Activated CD8-positive, alpha-beta memory T cell treated with anti-CD3 and anti-CD28 coated beads for 24 hours (primary cell): ENCODE measurements at regions not wholly inside any gene's neighbourhood (a gene's known extent, or its start where the extent isn't known, plus 50 kb on each side); places are given as distances from the start of the nearest gene placed in this dataset.

Source experiments
- DNase-seq: peaks from one replicate; pipeline ENCODE4 v3.0.0-alpha.2; 2020

GRCh38 chr7:15891151-15891881 lies 204.8 kb upstream of the MEOX2 start:
- DNase-seq, result no peak

- no peak for DNase-seq
These were observed 203.0 kb upstream of the MEOX2 start for GRCh38 chr7:15889507-15889906.

GRCh38 chr7:15888090-15888489 lies 201.6 kb upstream of the MEOX2 start:
- DNase-seq, result no peak

- no peak for DNase-seq
These were observed 200.1 kb upstream of the MEOX2 start for GRCh38 chr7:15886626-15887025.

GRCh38 chr7:15885678-15886077 lies 199.2 kb upstream of the MEOX2 start:
- DNase-seq, result no peak

GRCh38 chr7:15874774-15875173 lies 188.3 kb upstream of the MEOX2 start:
- no peak for DNase-seq

GRCh38 chr7:15870347-15870746 lies 183.9 kb upstream of the MEOX2 start:
- no peak for DNase-seq

DNA sequence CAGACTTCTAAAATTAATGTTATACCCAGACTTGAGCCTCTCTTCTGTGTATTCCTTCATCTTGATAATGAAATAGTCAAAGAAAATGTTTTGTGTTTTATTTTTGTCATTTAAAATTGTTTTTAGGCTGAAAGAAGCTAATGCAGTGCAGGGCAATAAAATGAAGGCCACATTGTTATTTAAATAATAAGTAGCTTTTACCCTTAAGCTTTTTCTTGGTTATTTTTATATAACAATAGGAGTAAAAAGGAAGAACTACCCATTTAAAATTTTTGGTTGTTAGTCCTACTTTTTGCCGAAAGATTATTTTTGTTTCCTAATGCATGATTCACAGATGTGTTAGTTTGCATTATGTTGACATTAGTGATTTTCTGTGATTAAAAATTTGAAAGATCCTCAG lies 181.0 kb upstream of the MEOX2 start:
- DNase-seq, result no peak

GRCh38 chr7:15866753-15867152 lies 180.3 kb upstream of the MEOX2 start:
- DNase-seq, result no peak

DNA sequence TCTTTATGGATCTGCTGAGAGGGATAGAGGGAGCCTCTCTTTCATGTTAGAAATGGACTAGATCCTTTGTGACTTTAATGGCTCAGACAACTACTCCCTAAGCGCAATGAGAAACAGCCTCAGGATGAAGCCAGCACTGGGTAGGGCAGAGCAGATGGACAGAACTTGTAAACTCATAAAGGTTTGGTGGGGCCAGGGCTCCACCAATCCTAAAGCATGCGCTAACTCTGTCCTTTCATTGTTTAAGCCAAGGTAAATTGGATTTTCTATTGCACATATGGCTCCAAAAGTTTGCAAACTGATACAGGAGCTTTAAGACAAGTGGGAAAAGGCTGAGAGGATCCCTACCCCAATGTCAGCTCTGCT lies 178.1 kb upstream of the MEOX2 start:
- DNase-seq, result no peak

GRCh38 chr7:15863951-15864625 lies 177.6 kb upstream of the MEOX2 start:
- DNase-seq, result no peak

DNA sequence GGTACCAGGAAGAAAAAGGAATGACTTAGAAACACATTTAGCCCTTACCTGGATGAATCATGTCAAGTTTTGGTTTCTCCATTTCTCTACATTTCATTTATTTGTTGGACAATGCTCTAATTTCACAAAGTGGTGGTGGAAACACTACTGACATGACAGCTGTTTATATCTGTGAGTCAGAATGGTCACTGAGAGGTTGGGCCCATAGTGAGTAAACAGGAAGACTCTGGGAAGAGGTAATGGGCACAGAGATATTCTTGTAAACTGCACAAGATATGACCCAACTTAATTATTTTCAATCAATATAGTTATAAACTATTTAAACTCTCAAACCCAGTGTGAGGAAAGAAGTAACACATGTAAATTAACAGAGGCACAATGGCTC lies 176.3 kb upstream of the MEOX2 start:
- DNase-seq, result no peak

GRCh38 chr7:15862016-15862780 lies 175.7 kb upstream of the MEOX2 start:
- DNase-seq, result no peak

DNA sequence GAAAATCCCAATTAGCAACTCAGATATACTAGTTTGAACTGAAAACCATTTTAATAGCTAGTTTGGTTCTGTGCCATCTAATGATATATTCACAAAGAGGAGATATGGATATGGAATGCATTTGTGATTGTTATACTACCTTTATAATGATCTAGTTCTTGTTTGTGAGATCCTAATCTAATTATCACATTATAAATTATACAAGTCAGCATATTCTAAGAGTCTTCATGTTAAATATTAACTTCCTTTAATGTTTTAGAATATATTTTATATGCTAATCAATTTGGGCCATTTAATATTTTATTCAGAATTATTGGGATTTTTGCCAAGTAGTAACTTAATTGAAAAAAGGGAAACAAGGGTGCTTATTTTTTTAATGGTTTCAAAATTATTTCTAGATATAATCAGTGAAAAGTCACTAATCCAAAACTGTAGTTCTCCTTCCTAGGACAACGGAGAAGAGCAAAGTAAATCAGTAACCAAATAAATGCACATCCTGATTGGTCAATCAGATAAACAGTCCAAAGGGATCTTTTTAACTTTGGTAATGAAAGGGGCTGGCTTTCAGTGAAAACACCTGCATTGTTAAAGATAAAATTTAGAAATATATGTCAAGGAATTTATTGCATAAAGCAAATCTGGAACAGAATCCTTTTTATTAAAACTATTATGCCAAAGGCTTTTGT lies 173.9 kb upstream of the MEOX2 start:
- DNase-seq, result no peak

DNA sequence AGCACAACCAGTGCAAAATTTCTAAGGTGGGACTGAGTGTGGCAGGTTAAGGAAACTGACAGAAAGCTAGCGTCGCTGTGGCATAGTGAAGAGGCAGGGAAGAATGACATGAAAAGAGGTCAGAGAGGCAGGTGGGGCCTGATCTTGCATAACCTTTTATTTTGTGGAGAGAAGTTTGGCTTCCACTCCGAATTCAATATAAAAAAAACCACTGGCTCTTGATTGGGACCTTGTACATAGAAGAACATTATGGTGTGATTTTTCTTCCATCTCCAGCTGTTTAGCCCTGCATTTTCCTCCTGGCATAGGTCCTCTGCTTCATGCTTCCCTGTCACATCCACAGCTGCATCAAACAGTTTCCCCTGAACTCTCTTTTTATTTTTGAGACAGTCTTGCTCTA lies 170.5 kb upstream of the MEOX2 start:
- DNase-seq, result no peak

DNA sequence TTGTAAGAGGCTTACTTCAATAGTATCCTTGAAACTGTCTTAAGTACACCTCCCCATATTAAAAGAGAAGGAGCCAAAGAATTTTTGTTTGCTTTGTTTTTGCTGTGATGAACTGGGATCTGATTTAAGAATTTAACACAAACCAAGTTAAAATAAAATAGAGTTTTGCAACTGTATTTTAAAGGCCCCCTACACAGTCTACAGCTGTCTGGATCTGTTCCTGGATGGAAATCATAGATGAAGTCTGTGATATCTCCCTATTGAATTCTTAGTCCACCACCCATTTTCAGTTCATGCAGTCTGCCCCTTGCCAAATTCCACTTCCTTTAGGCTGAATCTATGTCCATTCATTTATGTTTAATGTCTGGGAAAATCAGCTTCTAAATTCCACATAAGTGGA lies 169.8 kb upstream of the MEOX2 start:
- DNase-seq, result no peak

GRCh38 chr7:15855525-15856109 lies 169.1 kb upstream of the MEOX2 start:
- no peak for DNase-seq

- DNase-seq, result no peak
These were observed 168.5 kb upstream of the MEOX2 start for GRCh38 chr7:15854841-15855524.

- no peak for DNase-seq
These were observed 167.5 kb upstream of the MEOX2 start for GRCh38 chr7:15853832-15854470.

DNA sequence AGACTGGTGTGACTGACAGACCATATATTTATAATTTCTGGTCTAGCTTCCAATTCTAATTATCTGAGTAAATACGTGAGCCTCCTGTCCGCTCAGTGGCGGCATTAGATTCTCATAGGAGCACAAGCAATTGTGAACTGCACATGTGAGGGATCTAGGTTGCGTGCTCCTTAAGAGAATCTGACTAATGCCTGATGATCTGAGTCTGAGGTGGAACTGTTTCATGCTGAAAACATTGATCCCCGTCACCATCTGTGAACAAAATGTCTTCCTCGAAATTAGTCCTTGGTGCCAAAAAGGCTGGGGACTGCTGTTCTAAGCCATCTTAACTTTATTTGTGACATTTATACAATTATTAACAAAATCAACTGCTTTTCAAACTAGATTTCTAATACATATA lies 164.7 kb upstream of the MEOX2 start:
- DNase-seq, result no peak

DNA sequence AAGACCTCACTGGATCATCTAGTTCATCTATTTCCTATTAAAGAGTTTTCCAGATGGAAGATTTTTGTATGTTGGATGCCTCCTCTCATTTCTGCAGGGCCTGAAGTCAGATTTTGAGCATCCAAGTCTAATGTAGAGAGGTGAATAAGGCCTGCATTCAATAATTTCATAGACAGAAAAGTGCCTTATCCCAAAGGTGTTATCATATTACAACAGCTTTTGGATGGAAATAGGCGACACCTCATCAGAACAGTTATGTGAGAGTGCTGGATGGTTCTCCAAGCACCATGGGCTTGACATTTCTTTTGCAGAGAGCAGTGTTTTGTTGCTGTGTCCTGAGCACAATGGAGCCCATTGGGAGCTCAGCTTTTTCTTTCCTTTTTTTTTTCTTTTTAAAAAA lies 162.4 kb upstream of the MEOX2 start:
- no peak for DNase-seq

- no peak for DNase-seq
These were observed 161.9 kb upstream of the MEOX2 start for GRCh38 chr7:15848362-15848761.
